ENCODE measurements at regions not wholly inside any gene's neighbourhood (a gene's known extent, or its start where the extent isn't known, plus 50 kb on each side); places are given as distances from the start of the nearest gene placed in this dataset.

GRCh38 chr17:77527836-77528505, 387.2 kb downstream of the SEC14L1 start:
- WGBS, 5 donors = 62 to 71% (median 65%) methylated on average over 23 of the region's 23 CpGs
- Histone ChIP-seq H3K36me3 (no peaks in the 10 kb centered on the region), H3K27ac (no peak overlapping the region), H3K4me1 (peaks cover 0 to 13% (median 11%) of the 10 kb centered on the region in 4 donors), H3K4me3 (peak overlapping the region; percentile 23 to 39 (median 34)), H3K27me3 (peaks cover 0 to 49% (median 29%) of the 10 kb centered on the region in 3 donors), H3K9me3 (peaks cover 0 to 6% (median 0%) of the 10 kb centered on the region in 4 donors)
- peak in 1 of 2 donors; percentile 11 for DNase-seq
- intact Hi-C loops (cut with DNase I; ENCODE audit: low total_unique reads) = no loop called here
- TF ChIP-seq POLR2A (IDR thresholded peaks at IDR 0.05) (no peak), CTCF (IDR thresholded peaks at IDR 0.05) (no peak), EP300 (IDR thresholded peaks at IDR 0.05) (no peak), POLR2AphosphoS5 (IDR thresholded peaks at IDR 0.05) (no peak)

GRCh38 chr17:77528516-77529327, 388.0 kb downstream of the SEC14L1 start:
- peak in 1 of 2 donors; percentile 80 for DNase-seq
- WGBS, 5 donors = 0 to 4% (median 3%) methylated on average over 19 to 66 of the region's 66 CpGs

GRCh38 chr17:77529328-77529650, 388.5 kb downstream of the SEC14L1 start:
- TF ChIP-seq POLR2AphosphoS5 (IDR thresholded peaks at IDR 0.05) (no peak), POLR2A (IDR thresholded peaks at IDR 0.05) (no peak), CTCF (IDR thresholded peaks at IDR 0.05) (no peak), EP300 (IDR thresholded peaks at IDR 0.05) (no peak)
- 23 to 43% (median 27%) methylated on average over 3 to 7 of the region's 7 CpGs for WGBS, 5 donors
- H3K4me3 ChIP-seq = peak overlapping the region in 1 of 4 donors; percentile 23
- no peaks in the 10 kb centered on the region for H3K36me3 ChIP-seq
- peaks cover 0 to 13% (median 11%) of the 10 kb centered on the region in 4 donors for H3K4me1 ChIP-seq
- DNase-seq = no peak
- peaks cover 0 to 6% (median 0%) of the 10 kb centered on the region in 4 donors for H3K9me3 ChIP-seq
- H3K27me3 ChIP-seq = peaks cover 0 to 49% (median 29%) of the 10 kb centered on the region in 3 donors
- intact Hi-C loops (cut with DNase I; ENCODE audit: low total_unique reads) = no loop called here
- no peak overlapping the region for H3K27ac ChIP-seq

More at GRCh38 chr17:77528516-77529327, 388.0 kb downstream of the SEC14L1 start:
- Histone ChIP-seq H3K4me1 (peaks cover 0 to 13% (median 11%) of the 10 kb centered on the region in 4 donors), H3K27ac (no peak overlapping the region), H3K27me3 (peaks cover 0 to 49% (median 29%) of the 10 kb centered on the region in 3 donors), H3K4me3 (peak overlapping the region; percentile 23 to 39 (median 34)), H3K36me3 (no peaks in the 10 kb centered on the region), H3K9me3 (peaks cover 0 to 6% (median 0%) of the 10 kb centered on the region in 4 donors)
- TF ChIP-seq POLR2AphosphoS5 (IDR thresholded peaks at IDR 0.05) (no peak), CTCF (IDR thresholded peaks at IDR 0.05) (no peak), EP300 (IDR thresholded peaks at IDR 0.05) (no peak), POLR2A (IDR thresholded peaks at IDR 0.05) (no peak)
- intact Hi-C loops (cut with DNase I; ENCODE audit: low total_unique reads) = no loop called here

GRCh38 chr17:77530591-77530990, 389.8 kb downstream of the SEC14L1 start:
- DNase-seq = no peak
- WGBS, 5 donors = 71 to 90% (median 81%) methylated on average over 12 of the region's 12 CpGs
- H3K4me3 ChIP-seq = no peak overlapping the region

More at GRCh38 chr17:77530591-77530990, 389.8 kb downstream of the SEC14L1 start:
- H3K9me3 ChIP-seq = peaks cover 0 to 6% (median 0%) of the 10 kb centered on the region in 4 donors
- no peak for TF ChIP-seq POLR2A (IDR thresholded peaks at IDR 0.05)
- TF ChIP-seq POLR2AphosphoS5 (IDR thresholded peaks at IDR 0.05) = no peak
- TF ChIP-seq EP300 (IDR thresholded peaks at IDR 0.05) = no peak
- no peak for TF ChIP-seq CTCF (IDR thresholded peaks at IDR 0.05)
- H3K4me1 ChIP-seq = peaks cover 0 to 13% (median 11%) of the 10 kb centered on the region in 4 donors
- no peaks in the 10 kb centered on the region for H3K36me3 ChIP-seq
- no peak overlapping the region for H3K27ac ChIP-seq
- H3K27me3 ChIP-seq = peaks cover 0 to 49% (median 29%) of the 10 kb centered on the region in 3 donors
- intact Hi-C loops (cut with DNase I; ENCODE audit: low total_unique reads) = no loop called here

All from stomach (tissue), 8 donors.